GM19372 (cell line): ENCODE measurements at regions not wholly inside any gene's neighbourhood (a gene's known extent, or its start where the extent isn't known, plus 50 kb on each side); places are given as distances from the start of the nearest gene placed in this dataset.
"Not testable (repeated sequence)": the region's sequence is repeated elsewhere in the genome, so short reads cannot be mapped to it uniquely, and the experiment has no call there.

ENCODE experiments used
- ATAC-seq: cut with Tn5 transposase; IDR thresholded peaks from one replicate; pipeline ENCODE4 v1.9.1; 2021; ENCODE audit warnings: mild to moderate bottlenecking, low read depth, moderate library complexity; ENCODE audit not compliant: unreplicated experiment

GRCh38 chr1:60866226-60866900 lies 216.0 kb upstream of the NFIA start:
- ATAC-seq, result no peak

DNA sequence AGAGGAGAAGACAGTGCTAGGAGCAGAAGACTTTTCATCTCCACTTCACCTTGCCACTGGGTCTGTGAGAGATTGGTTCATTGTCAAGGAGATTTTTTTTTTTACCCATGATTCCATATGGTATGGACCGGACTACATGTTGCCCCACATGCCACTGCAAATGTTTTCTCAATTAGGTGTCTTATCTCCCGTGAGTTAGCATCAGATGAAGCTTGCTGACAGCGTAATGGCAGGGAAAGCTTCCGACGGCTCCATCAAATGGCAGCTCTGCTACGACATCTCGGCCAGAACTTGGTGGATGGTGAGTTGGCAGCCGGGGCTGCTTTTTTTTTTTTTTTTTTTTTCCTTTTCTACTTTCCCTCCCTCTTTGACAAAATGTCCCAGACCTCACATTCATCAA lies 217.2 kb upstream of the NFIA start:
- no peak for ATAC-seq

- ATAC-seq, result no peak
These were observed 217.6 kb upstream of the NFIA start for GRCh38 chr1:60864722-60865121.

DNA sequence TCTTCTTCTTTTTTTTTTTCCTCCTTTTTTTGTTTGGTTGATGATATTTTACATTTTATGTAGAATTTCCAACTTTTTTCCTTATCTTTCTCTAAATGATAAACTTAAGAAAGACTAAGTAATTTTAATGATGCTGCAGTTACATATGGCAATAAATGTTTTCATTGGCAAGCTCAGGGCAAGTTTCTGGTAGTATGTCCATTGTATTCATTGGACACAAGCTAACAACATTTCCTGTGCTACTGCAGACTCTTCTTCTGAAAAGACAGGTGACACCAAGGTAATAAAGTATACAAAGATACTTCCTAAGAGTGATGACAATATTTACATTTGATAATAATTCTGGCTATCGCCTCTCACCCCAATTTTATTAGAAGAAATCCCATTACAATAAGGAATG lies 219.2 kb upstream of the NFIA start:
- ATAC-seq, result no peak

DNA sequence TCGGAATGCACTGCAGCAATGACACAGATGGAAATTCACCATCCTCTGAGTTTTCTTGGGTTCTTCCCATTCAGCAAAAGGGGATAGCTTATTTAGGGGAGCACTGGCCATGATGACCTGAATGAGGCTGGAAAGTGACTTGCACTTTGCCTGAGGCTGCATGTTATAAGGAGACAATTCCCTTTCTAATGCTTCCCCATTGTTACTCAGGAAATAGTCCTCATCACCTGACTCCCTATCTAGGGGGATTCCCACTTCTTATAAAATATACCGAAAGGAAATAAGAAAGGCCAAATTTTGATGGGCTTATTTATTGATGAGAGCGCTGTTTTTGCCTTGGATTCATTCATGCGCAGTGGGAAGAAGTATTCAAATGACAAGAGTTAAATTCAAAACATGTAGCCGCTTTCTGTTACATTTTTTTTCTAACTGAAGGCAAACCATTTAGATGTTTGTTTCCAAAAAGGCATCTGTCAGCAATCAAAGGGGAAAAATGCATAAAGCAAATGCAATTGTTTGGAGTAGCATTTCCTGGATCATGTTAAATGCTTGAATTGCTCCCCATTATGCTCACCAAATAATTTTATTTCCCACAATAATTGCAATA lies 220.3 kb upstream of the NFIA start:
- ATAC-seq, result no peak

DNA sequence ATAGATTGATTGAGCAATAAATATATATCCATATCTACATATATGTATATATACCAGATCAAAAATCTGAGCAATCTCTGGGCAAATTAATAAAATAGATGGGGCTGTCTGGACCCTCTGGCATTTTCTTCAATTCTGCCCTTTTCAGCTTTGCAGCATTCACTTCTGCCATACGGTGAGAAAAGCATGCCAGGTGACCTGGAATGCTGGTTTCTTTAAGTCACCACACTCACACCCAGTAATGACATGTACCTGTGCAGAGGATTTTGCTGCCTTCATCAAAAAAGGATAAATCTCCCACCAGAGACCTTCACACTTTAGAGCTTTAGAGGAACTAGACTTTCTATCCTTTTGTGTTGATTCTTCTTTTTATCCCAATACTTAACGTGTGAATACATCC lies 223.2 kb upstream of the NFIA start:
- ATAC-seq, result no peak

- ATAC-seq, result no peak
These were observed 224.5 kb upstream of the NFIA start for GRCh38 chr1:60857851-60858250.

DNA sequence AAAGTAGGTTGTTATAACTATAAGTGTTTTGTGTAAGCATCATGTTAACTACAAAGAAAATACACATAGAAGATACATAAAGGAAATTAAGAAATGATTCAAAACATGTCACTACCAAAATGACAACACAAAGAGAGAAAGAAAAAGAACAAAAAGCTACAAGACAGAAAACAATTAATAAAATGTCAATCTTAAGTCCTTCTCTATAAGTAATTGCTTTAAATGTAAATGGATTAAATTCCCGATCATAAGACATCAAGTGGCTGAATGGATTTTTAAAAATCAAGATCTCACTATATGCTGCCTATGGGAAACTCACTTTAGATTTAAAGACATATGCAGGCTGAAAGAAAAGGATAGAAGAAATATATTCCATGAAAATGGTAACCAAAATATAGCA lies 232.3 kb upstream of the NFIA start:
- ATAC-seq, result no peak

DNA sequence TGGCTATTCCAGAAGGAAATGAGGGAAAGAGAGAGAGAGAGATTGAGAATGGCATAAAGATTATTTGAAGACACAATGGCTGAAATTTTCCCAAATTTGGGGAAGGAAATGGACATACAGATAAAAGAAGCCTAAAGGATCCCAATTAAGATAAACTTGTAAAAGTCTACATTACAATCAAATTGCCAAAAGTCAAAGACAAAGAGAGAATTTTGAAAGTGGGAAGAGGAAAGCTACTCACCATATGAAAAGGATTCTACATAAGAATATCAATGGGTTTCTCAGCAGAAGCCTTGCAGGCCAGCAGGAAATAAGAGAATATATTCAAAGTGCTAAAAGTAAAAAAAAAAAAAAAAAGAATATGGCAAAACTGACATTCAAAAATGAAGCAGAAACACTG lies 233.0 kb upstream of the NFIA start:
- no peak for ATAC-seq

DNA sequence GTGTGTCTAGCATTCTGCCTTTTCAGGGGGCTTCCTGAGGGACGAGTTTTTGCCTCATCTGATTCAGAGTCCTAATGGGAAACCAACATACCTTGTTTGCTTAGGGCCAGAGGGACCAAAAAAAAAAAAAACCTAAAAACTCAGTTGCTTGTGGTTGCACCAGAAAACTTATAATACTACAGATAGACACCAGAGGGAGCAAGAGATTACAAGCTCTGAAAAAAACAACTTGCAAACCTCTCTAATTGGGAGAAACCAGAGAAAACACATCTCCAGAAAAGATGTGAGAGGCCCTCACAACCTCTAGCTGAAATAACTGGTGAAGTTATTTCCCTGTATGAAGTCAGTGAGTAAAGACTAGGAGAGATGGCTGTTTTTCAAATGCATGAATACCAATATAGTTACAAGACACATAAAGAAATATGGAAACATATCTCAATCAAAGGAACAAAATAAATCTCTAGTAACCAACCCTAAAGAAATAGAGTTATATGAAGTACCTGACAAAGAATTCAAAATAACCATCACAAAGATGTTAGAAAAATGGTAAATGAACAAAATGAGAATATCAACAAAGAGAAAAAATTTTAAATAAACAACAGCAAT lies 233.7 kb upstream of the NFIA start:
- ATAC-seq, result no peak

GRCh38 chr1:60847855-60848582 lies 234.3 kb upstream of the NFIA start:
- ATAC-seq, result no peak

DNA sequence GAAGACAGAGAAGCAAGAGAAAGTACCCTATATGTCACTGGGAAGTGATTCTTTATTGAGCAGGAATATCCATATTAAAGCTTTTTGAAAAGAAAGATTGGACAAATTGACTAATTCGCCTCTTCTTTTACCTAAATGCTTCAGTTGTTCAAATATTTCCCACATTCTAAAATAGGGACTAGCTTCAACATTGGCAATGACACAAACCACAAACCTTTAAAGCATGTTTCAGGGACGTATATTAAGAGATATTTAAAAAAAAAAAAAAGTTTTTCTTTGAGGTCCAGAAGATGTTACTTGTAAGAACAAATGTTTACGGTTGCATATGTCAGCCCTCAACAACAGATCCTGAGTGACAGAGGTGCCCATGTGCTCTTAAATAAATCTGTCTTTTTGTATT lies 235.0 kb upstream of the NFIA start:
- no peak for ATAC-seq

DNA sequence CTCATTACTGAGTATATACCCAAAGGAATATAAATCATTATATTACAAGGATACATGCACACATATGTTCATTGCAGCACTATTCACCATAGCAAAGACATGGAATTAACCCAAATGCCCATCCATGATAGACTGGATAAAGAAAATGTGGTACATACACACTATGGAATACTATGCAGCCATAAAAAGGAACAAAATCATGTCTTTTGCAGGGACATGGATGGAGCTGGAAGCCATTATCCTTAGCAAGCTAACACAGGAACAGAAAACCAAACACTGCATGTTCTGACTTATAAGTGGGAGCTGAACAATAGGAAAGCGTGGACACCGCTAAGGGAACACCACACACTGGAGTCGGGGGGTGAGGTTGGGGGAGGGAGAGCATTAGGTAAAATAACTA lies 236.7 kb upstream of the NFIA start:
- ATAC-seq, result not testable (repeated sequence)

- ATAC-seq, result no peak
These were observed 240.1 kb upstream of the NFIA start for GRCh38 chr1:60842304-60842703.

DNA sequence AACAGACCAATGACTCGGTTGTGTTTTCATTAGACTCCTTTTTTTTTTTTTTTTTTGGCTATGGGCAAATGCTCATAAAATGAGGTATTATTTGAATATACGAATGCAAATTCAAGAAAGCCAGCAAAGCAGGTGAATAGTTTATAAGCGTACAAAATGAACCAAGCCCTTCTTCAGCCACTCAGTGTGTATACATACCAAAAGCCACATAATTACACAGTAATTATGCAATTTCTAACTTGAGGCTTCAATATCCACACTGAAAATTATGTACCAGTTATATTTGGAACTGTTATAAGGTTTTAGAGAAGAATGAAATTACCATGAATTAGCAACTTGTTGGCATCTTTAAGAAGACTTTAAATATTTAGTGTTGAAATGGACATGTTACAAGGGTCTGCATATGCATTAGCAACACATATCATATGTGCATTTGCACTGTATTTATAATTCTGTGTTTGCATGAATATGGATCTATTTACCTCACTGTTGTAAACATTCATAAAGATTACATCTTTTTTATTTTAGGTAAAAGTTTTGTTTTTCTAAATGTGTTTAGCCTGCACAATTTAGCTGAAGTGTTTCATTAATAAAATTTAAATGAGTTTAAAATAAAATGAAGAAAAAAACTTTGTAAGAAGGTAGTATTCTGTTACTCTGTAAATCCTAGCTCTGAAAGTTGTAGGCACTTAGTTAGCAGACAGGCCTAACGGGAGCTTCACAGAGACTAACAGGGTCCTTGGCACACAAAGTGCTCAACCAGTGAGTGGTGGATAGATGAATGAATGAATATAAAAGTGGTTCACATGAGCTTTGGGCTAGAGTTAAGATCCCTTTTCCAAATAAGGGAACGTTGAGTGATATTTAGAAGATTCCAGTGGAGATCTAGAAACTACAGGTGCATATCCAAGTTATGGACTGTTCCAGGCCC lies 241.0 kb upstream of the NFIA start:
- no peak for ATAC-seq

DNA sequence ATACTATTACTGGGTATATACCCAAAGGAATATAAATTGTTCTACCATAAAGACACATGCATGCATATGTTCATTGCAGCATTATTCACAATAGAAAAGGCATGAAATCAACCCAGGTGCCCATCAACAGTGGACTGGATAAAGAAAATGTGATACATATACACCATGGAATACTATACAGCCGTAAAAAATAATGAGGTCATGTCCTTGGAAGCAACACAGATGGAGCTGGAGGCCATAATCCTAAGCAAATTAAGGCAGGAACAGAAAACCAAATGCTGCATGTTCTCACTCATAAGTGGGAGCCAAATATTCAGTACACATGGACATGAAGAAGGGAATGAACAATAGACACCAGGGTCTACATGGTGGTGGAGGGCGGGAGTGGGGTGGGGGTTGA lies 241.9 kb upstream of the NFIA start:
- ATAC-seq, result not testable (repeated sequence)

DNA sequence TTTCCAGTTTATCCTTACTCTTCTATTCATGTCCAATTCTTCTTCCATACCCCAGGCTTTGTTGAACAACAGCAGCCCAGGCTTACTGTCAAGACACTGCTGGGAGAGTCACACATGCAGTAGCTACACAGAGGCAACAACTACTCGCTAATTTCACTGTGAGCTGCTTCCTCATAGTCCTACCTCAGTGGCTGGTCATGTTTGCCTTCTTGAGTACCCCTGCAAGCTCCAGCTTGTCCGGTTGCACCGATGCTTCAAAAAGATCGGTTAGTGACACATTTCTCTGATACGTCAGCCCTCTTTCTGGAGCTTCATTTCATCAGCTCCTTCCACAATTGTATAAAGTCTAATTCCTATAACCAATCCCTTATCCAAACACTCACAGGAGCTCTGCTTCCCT lies 246.7 kb upstream of the NFIA start:
- no peak for ATAC-seq

DNA sequence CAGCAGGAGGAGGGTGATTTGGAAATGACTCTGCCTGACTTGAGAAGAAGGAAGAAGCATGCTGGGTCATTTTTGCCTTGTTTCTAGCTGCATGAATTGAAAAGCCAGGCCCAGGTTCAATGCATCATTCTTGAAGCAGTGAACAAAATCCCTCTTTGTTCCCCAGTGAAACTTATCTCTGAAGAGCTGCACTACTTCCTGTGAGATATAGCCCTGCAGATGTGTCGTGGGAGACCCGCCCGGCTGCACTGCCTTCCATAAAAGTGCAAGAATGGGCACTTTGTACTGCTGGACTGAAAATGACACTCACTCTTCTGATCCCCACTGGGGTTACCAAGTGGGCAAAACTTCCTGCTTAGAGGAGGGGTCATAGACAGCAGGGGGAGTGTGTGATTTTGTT lies 249.2 kb upstream of the NFIA start:
- ATAC-seq, result no peak

GRCh38 chr1:60832367-60832766 lies 250.0 kb upstream of the NFIA start:
- no peak for ATAC-seq

DNA sequence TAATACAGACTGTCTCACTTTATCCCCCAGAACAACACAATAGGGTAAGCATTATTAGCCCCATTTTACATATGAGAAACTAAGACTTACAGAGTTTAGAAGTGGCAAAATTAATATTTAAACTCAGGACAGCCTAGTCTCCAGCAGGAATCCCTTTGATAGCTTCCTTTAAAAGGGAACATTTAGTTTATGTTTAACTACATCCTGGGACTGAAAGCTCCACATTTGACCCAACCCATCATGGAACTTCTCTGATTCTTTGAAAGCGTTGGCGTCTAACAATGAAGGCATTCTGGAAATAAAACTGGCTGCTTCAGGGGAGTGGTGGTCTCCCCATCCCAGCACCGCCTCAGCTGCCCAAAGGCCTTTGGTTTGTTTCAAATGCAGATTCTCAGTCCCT lies 250.6 kb upstream of the NFIA start:
- no peak for ATAC-seq

DNA sequence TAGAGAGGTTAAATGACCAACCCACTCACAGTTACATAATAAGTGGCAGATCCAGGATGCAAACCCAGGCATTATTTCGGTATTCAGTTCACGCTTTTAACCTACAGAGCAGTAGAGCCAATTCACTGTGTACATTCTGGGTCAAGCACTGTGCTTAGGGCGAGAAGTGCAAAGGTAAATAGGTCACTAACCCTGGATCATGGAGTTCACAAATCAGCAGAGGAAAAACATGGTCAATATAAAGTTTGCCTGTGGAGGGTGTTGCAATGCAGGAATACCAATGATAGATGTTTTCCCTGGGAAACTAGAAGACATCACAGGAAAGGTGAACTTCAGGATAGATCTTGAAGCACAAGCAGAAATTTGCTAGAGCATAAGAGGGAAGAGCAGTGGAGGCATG lies 253.4 kb upstream of the NFIA start:
- ATAC-seq, result no peak
